ENCODE measurements at regions not wholly inside any gene's neighbourhood (a gene's known extent, or its start where the extent isn't known, plus 50 kb on each side); places are given as distances from the start of the nearest gene placed in this dataset.

DNA sequence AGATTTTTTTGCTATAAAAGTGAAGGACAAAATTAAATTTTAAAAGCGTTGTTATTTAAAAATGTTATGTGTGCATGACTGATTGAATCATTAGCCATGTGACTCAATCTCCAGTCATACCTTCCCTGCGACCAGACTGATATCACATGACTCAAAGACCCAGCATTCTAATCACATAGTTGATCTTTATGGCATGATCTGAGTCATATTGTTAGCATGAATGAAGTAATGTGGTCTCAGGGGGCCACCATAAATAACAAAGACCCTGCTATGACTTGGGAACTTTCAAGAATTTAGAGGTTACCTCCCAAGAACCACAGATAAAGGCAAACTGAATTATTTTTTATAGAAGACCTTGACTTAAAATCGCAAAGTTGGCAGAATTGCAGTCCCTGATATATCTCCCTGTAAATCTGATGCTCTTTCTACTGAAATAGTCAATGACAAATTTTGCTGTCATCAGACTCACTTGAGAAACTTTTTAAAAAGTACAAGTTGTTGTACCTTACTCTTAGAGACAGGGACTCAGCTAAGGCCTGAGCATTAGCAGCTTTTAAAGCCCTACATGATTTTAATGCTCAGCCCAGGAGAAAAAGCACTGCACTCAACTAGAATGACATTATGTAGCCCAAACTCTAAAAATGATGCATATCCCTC lies 717.3 kb downstream of the XPNPEP1 start:
- H3K27me3 ChIP-seq (ENCODE audit: control insufficient read depth, insufficient read depth, low read length): no peaks in the 10 kb centered on the region
- H3K4me3 ChIP-seq (ENCODE audit: low read depth, low read length): no peak overlapping the region
- peak; percentile 44 for DNase-seq (ENCODE audit: low read depth, low spot score)
- H3K9me3 ChIP-seq (ENCODE audit: control insufficient read depth, insufficient read depth, low read length): no peaks in the 10 kb centered on the region
- ChIA-PET POLR2A (no interaction called here), CTCF (no interaction called here)
- no peak for TF ChIP-seq CTCF (IDR thresholded peaks at IDR 0.05; ENCODE audit: low read depth, low read length)
- H3K27ac ChIP-seq (ENCODE audit: low read depth, low read length): no peak overlapping the region

DNA sequence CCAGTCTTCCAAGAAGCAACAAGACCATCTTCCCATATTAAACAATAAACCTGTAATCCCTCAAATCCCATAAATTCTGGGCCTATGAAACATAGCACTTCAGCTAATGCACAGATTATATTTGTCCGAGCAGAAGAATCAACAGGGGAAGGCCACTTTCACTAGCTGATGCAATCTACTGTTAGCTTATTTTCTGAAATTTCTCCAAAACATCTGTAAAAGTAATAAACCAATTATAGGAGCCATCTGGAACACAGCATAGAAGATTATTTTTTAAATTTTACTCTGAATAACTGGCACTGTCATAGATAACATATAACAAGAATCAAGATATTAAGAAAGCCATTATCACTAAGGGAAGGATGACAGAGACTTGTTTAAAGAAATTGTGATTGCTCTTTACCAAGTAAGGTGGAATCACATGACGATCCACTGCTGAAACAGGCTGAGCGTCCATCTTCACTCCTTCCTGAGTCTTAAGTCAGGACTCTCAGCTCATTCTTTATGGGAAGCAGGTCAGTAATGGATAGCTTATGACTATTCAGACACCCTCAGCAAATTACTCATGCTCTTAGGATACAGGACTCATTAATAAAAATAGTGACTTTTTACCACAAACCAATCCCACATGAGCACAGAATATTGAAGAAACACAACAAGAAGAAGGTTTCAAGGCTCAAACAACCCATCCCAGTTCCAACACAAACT lies 719.5 kb downstream of the XPNPEP1 start:
- H3K4me3 ChIP-seq (ENCODE audit: low read depth, low read length): no peak overlapping the region
- ChIA-PET CTCF (interaction anchor here (0.8 kb wide), 1 partner anchor 171 kb away, joined by 3 read pairs; no protein-coding TSS in a partner anchor), POLR2A (no interaction called here)
- H3K9me3 ChIP-seq (ENCODE audit: control insufficient read depth, insufficient read depth, low read length): no peaks in the 10 kb centered on the region
- no peak for DNase-seq (ENCODE audit: low read depth, low spot score)
- no peak overlapping the region for H3K27ac ChIP-seq (ENCODE audit: low read depth, low read length)
- H3K27me3 ChIP-seq (ENCODE audit: control insufficient read depth, insufficient read depth, low read length): no peaks in the 10 kb centered on the region
- no peak for TF ChIP-seq CTCF (IDR thresholded peaks at IDR 0.05; ENCODE audit: low read depth, low read length)

GRCh38 chr10:109202111-109202510 lies 721.2 kb downstream of the XPNPEP1 start:
- CTCF ChIA-PET: interaction anchor here (0.6 to 1.0 kb wide), 2 partner anchors 12 to 99 kb away, joined by 3 read pairs; no protein-coding TSS in a partner anchor
- DNase-seq (ENCODE audit: low read depth, low spot score): no peak
- POLR2A ChIA-PET: no interaction called here
- no peak for TF ChIP-seq CTCF (IDR thresholded peaks at IDR 0.05; ENCODE audit: low read depth, low read length)
- Histone ChIP-seq H3K27me3 (ENCODE audit: control insufficient read depth, insufficient read depth, low read length) (no peaks in the 10 kb centered on the region), H3K27ac (ENCODE audit: low read depth, low read length) (no peak overlapping the region), H3K9me3 (ENCODE audit: control insufficient read depth, insufficient read depth, low read length) (no peaks in the 10 kb centered on the region), H3K4me3 (ENCODE audit: low read depth, low read length) (no peak overlapping the region)

- DNase-seq (ENCODE audit: low read depth, low spot score): no peak
These were observed 722.7 kb downstream of the XPNPEP1 start for GRCh38 chr10:109200646-109201045.

More at GRCh38 chr10:109200646-109201045, 722.7 kb downstream of the XPNPEP1 start:
- CTCF ChIA-PET: no interaction called here
- POLR2A ChIA-PET: no interaction called here
- H3K4me3 ChIP-seq (ENCODE audit: low read depth, low read length): no peak overlapping the region
- no peaks in the 10 kb centered on the region for H3K27me3 ChIP-seq (ENCODE audit: control insufficient read depth, insufficient read depth, low read length)
- no peak overlapping the region for H3K27ac ChIP-seq (ENCODE audit: low read depth, low read length)
- TF ChIP-seq CTCF (IDR thresholded peaks at IDR 0.05; ENCODE audit: low read depth, low read length): no peak
- no peaks in the 10 kb centered on the region for H3K9me3 ChIP-seq (ENCODE audit: control insufficient read depth, insufficient read depth, low read length)
